Endothelial cell of umbilical vein (primary cell): ENCODE measurements at regions not wholly inside any gene's neighbourhood (a gene's known extent, or its start where the extent isn't known, plus 50 kb on each side); places are given as distances from the start of the nearest gene placed in this dataset.

ENCODE experiments used
- BruUV-seq: library from RNA; stranded (reverse); fragments of 400-500 nt; replicated peaks from 2 replicates; lab custom pipeline; 2021; lab: Mats Ljungman, UMichigan
- CTCF ChIA-PET: fragments of 300-600, 350-600 bp; sonication (Branson Sonifier 250); formaldehyde crosslinking; loops from one replicate; lab custom pipeline; 2021; ENCODE audit warnings: antibody characterized with exemption, inconsistent platforms; lab: Charles Lee
- POLR2A ChIA-PET: fragments of 300-600, 350-600 bp; sonication (Branson Sonifier 250); formaldehyde crosslinking; loops from one replicate; lab custom pipeline; 2021; ENCODE audit warnings: antibody characterized with exemption, inconsistent platforms; lab: Charles Lee
- DNase-seq: peaks from one replicate; pipeline ENCODE4 v3.0.0-alpha.2; 2011; ENCODE audit warnings: low read depth, low spot score
- FAIRE-seq: peaks from 2 replicates; lab custom pipeline; 2011; peaks lifted over from hg19 to GRCh38; lab: Jason Lieb, UNC
- H2AFZ ChIP-seq: 2 replicates; pipeline ENCODE4 v1.6.0; 2012; ENCODE audit warnings: low read depth, low read length, control low read depth, inconsistent platforms
- H3K27ac ChIP-seq: 2 replicates; pipeline ENCODE4 v1.5.1; 2011; ENCODE audit warnings: low read depth, mild to moderate bottlenecking, control low read depth, low read length, moderate library complexity; ENCODE audit not compliant: insufficient read depth
- H3K27me3 ChIP-seq, 2 experiments: 2 replicates each; pipeline versions ENCODE4 v1.6.0 to v1.6.1; 2011; ENCODE audit warnings: low read length in 2 of 2, mixed read lengths in 1 of 2; ENCODE audit not compliant: control insufficient read depth in 2 of 2, insufficient read depth in 2 of 2
- H3K36me3 ChIP-seq, 2 experiments: 2 replicates in 1 of 2; 3 replicates in 1 of 2; pipeline ENCODE4 v1.5.1; 2011; ENCODE audit warnings: low read length in 2 of 2, mild to moderate bottlenecking in 1 of 2, moderate library complexity in 1 of 2; ENCODE audit not compliant: control insufficient read depth in 2 of 2, insufficient read depth in 2 of 2; ENCODE audit errors: extremely low read depth in 1 of 2
- H3K4me1 ChIP-seq: 3 replicates; pipeline ENCODE4 v1.5.1; 2011; ENCODE audit warnings: mild to moderate bottlenecking, low read length; ENCODE audit not compliant: control insufficient read depth, insufficient read depth; ENCODE audit errors: extremely low read depth
- H3K4me2 ChIP-seq: 2 replicates; pipeline ENCODE4 v1.6.1; 2011; ENCODE audit warnings: low read length, control low read depth, mixed read lengths; ENCODE audit not compliant: insufficient read depth
- H3K4me3 ChIP-seq, 3 experiments: fragments of 200-600 bp in 1 of 3; sonication (generic), shearing (Covaris generic) in 1 of 3; replicated peaks in 1 of 3; 2 replicates each; pipeline ENCODE4 v1.5.1; 2011 to 2016; ENCODE audit warnings: control low read depth in 3 of 3, low read length in 3 of 3, mild to moderate bottlenecking in 2 of 3, inconsistent platforms in 1 of 3, low read depth in 1 of 3, moderate library complexity in 1 of 3; ENCODE audit not compliant: insufficient read depth in 1 of 3
- H3K79me2 ChIP-seq: 2 replicates; pipeline ENCODE4 v1.6.0; 2012; ENCODE audit warnings: low read length, inconsistent platforms; ENCODE audit not compliant: control insufficient read depth, insufficient read depth
- H3K9ac ChIP-seq: replicated peaks from 2 replicates; pipeline ENCODE3; 2011; ENCODE audit warnings: low read length, control low read depth; ENCODE audit not compliant: insufficient read depth; ENCODE audit errors: extremely low read depth
- H3K9me1 ChIP-seq: replicated peaks from 3 replicates; pipeline ENCODE4 v1.6.0; 2011; ENCODE audit warnings: mild to moderate bottlenecking, low read length; ENCODE audit not compliant: control insufficient read depth, insufficient read depth; ENCODE audit errors: extremely low read depth
- H3K9me3 ChIP-seq: replicated peaks from 2 replicates; pipeline ENCODE4 v1.5.1; 2012; ENCODE audit warnings: low read length, inconsistent platforms; ENCODE audit not compliant: control insufficient read depth, insufficient read depth
- H4K20me1 ChIP-seq: replicated peaks from 2 replicates; pipeline ENCODE3; 2011; ENCODE audit warnings: mild to moderate bottlenecking, low read length; ENCODE audit not compliant: control insufficient read depth, insufficient read depth; ENCODE audit errors: extremely low read depth
- EZH2 ChIP-seq: IDR thresholded peaks from 2 replicates; pipeline ENCODE4 v1.6.1; 2012; ENCODE audit warnings: borderline replicate concordance, low read depth, mild to moderate bottlenecking, moderate library complexity, low read length, inconsistent platforms; ENCODE audit not compliant: severe bottlenecking
- FOS ChIP-seq: IDR thresholded peaks from 2 replicates; pipeline ENCODE4 v1.6.1; 2011; ENCODE audit warnings: mild to moderate bottlenecking, low read length, moderate library complexity, borderline replicate concordance; ENCODE audit not compliant: insufficient read depth
- GATA2 ChIP-seq: IDR thresholded peaks from 2 replicates; pipeline ENCODE4 v1.7.0; 2011; ENCODE audit warnings: low read depth, mild to moderate bottlenecking, moderate library complexity, mixed read lengths, low read length; ENCODE audit not compliant: insufficient read length, insufficient read depth
- JUN ChIP-seq: IDR thresholded peaks from 2 replicates; pipeline ENCODE4 v1.6.1; 2011; ENCODE audit warnings: borderline replicate concordance, low read depth; ENCODE audit not compliant: insufficient read length, insufficient read depth
- MYC ChIP-seq: IDR thresholded peaks from one replicate; pipeline ENCODE4 v1.6.1; 2011; ENCODE audit warnings: mild to moderate bottlenecking, low read depth, low read length
- POLR2A ChIP-seq: IDR thresholded peaks from 2 replicates; pipeline ENCODE4 v1.6.1; 2012; ENCODE audit warnings: low read depth, mild to moderate bottlenecking, control low read depth, low read length
- POLR2AphosphoS5 ChIP-seq: IDR thresholded peaks from 2 replicates; pipeline ENCODE4 v1.6.1; 2012; ENCODE audit warnings: low read depth, mild to moderate bottlenecking, control low read depth, low read length, moderate library complexity; ENCODE audit not compliant: insufficient read depth
- dilution Hi-C: fragments of 300-500 bp; cut with MboI; formaldehyde crosslinking; loops from one replicate; pipeline ENCODE4 v1.15.0; 2019; ENCODE audit warnings: low sequenced_read_pairs; ENCODE audit not compliant: extremely low pct_ligation_motif_present
- intact Hi-C: fragments of 100-400 bp; cut with micrococcal nuclease; formaldehyde crosslinking; loops from one replicate; pipeline ENCODE4 v1.10.0; 2022
- TF ChIP-seq, protein P1 (sequence below), 2 donors: IDR thresholded peaks; 1 replicate in 1 of 2; 2 replicates in 1 of 2; pipeline ENCODE4 v1.5.1; 2011; ENCODE audit warnings: low read length in 2 of 2, mild to moderate bottlenecking in 2 of 2, moderate library complexity in 2 of 2, control low read depth in 1 of 2, inconsistent platforms in 1 of 2, low read depth in 1 of 2; ENCODE audit not compliant: insufficient read depth in 1 of 2; ENCODE audit errors: extremely low read depth in 1 of 2
- TF ChIP-seq, protein P2 (sequence below): IDR thresholded peaks from 2 replicates; pipeline ENCODE4 v1.6.1; 2011; ENCODE audit not compliant: insufficient read depth, insufficient read length

DNA sequence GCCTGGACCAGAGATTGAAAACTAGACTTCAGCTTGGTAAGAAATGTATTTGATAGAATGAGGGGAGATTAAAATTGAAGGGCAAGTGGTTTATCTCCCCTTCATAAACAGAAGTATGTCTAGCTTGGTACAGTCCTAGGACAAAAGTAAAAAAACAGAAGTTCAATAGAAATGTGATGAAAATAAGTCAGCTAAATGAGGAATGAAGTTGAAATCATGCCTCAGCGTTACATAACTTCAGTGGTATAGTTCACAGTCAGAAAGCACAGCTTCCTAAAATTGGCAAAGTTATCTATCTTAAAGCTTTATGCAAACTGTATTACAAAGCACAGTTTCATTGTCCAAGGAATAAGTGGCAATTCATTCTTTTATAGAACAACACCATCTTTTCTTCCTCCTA lies 90.2 kb upstream of the SYT10 start:
- H4K20me1 ChIP-seq, result no peaks in the 10 kb centered on the region
- no peak for DNase-seq
- H3K9me3 ChIP-seq, result no peaks in the 10 kb centered on the region
- no peak overlapping the region for H3K4me2 ChIP-seq
- no peak overlapping the region for H3K4me3 ChIP-seq
- BruUV-seq, result no TSS peak
- no peaks in the 10 kb centered on the region for H3K4me1 ChIP-seq
- no peak overlapping the region for H3K27ac ChIP-seq
- no peaks in the 10 kb centered on the region for H3K36me3 ChIP-seq
- H3K9ac ChIP-seq, result no peak overlapping the region
- CTCF ChIA-PET, result no interaction called here
- no peaks in the 10 kb centered on the region for H3K79me2 ChIP-seq
- H3K27me3 ChIP-seq, result no peaks in the 10 kb centered on the region
- TF ChIP-seq POLR2AphosphoS5, result no peak
- TF ChIP-seq MYC, result no peak
- TF ChIP-seq, protein P1, sequence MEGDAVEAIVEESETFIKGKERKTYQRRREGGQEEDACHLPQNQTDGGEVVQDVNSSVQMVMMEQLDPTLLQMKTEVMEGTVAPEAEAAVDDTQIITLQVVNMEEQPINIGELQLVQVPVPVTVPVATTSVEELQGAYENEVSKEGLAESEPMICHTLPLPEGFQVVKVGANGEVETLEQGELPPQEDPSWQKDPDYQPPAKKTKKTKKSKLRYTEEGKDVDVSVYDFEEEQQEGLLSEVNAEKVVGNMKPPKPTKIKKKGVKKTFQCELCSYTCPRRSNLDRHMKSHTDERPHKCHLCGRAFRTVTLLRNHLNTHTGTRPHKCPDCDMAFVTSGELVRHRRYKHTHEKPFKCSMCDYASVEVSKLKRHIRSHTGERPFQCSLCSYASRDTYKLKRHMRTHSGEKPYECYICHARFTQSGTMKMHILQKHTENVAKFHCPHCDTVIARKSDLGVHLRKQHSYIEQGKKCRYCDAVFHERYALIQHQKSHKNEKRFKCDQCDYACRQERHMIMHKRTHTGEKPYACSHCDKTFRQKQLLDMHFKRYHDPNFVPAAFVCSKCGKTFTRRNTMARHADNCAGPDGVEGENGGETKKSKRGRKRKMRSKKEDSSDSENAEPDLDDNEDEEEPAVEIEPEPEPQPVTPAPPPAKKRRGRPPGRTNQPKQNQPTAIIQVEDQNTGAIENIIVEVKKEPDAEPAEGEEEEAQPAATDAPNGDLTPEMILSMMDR (IDR thresholded peaks at IDR 0.05; ENCODE audit: extremely low read depth in 1 of 2, insufficient read depth in 1 of 2, low read depth in 1 of 2, low read length in 2 of 2), result no peak
- no peak for TF ChIP-seq POLR2A
- no peak for TF ChIP-seq EZH2
- TF ChIP-seq, protein P2, sequence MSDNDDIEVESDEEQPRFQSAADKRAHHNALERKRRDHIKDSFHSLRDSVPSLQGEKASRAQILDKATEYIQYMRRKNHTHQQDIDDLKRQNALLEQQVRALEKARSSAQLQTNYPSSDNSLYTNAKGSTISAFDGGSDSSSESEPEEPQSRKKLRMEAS, result no peak
- TF ChIP-seq JUN, result no peak
- no peak for TF ChIP-seq GATA2
- TF ChIP-seq FOS, result no peak
- dilution Hi-C loops (no loop called here), intact Hi-C loops (no loop called here)
- no peaks in the 10 kb centered on the region for H3K9me1 ChIP-seq
- POLR2A ChIA-PET, result no interaction called here
- H2AFZ ChIP-seq, result no peak overlapping the region
- FAIRE-seq, result no peak
